Upper lobe of left lung (tissue), 6 donors: ENCODE measurements at regions not wholly inside any gene's neighbourhood (a gene's known extent, or its start where the extent isn't known, plus 50 kb on each side); places are given as distances from the start of the nearest gene placed in this dataset.

ENCODE experiments used
- ATAC-seq, 2 donors: fragments of 200-7000 bp; cut with Tn5 transposase; one replicate each; pipeline ENCODE4 v1.9.1; 2022; ENCODE audit warnings: mild to moderate bottlenecking in 2 of 2, moderate library complexity in 2 of 2; ENCODE audit not compliant: low FRiP score in 2 of 2
- DNase-seq, 2 donors: peaks; one replicate each; pipeline ENCODE4 v3.0.0-alpha.2; 2019 to 2020
- H3K27ac ChIP-seq, 4 donors: fragments of 200-600 bp; sonication (generic); one replicate each; pipeline ENCODE4 v1.5.1; 2016 to 2019
- H3K27me3 ChIP-seq, 4 donors: fragments of 200-600 bp; sonication (generic); one replicate each; pipeline ENCODE4 v1.5.1; 2017 to 2019
- H3K36me3 ChIP-seq, 4 donors: fragments of 200-600 bp; sonication (generic); one replicate each; pipeline ENCODE4 v1.5.1; 2016 to 2019
- H3K4me1 ChIP-seq, 4 donors: fragments of 200-600 bp; sonication (generic); one replicate each; pipeline ENCODE4 v1.5.1; 2018 to 2019
- H3K4me3 ChIP-seq, 4 donors: fragments of 200-600 bp; sonication (generic); one replicate each; pipeline ENCODE4 v1.5.1; 2017 to 2019; ENCODE audit warnings: mild to moderate bottlenecking in 2 of 4, moderate library complexity in 1 of 4
- H3K9me3 ChIP-seq, 4 donors: fragments of 200-600 bp; sonication (generic); one replicate each; pipeline ENCODE4 v1.5.1; 2018 to 2019
- CTCF ChIP-seq, 6 experiments: fragments of 450-650 bp in 4 of 6; fragments of 200-600 bp in 2 of 6; sonication (generic) in 2 of 6; IDR thresholded peaks; one replicate each; pipeline ENCODE4 v1.5.1; 2016 to 2019; ENCODE audit warnings: antibody characterized with exemption in 6 of 6
- EP300 ChIP-seq, 4 donors: sonication (generic); formaldehyde crosslinking; IDR thresholded peaks; one replicate each; pipeline ENCODE4 v1.5.1; 2017; ENCODE audit warnings: antibody characterized with exemption in 4 of 4, control low read depth in 2 of 4
- POLR2A ChIP-seq, 4 donors: fragments of 450-650 bp; IDR thresholded peaks; one replicate each; pipeline ENCODE4 v1.5.1; 2016 to 2017; ENCODE audit warnings: antibody characterized with exemption in 4 of 4, mild to moderate bottlenecking in 2 of 4
- POLR2AphosphoS5 ChIP-seq, 2 donors: sonication (generic); formaldehyde crosslinking; IDR thresholded peaks; one replicate each; pipeline ENCODE4 v1.5.1; 2017; ENCODE audit warnings: antibody characterized with exemption in 2 of 2
- WGBS, 2 donors: methylation state at CpG; one replicate each; pipeline ENCODE4 v1.1.5; 2017 to 2018; 5-methylcytosine and 5-hydroxymethylcytosine counted together
- donor health status: DM: no; HTN: no; CAD: no; lungs with moderate emphysema.
- donor health status: DM: no; HTN: yes; CAD: no; lungs with severe emphysema.

- 73 to 76% methylated on average over 4 of the region's 4 CpGs for WGBS, 2 donors
- DNase-seq = no peak
- H3K4me3 ChIP-seq = no peak overlapping the region
- no peak overlapping the region for H3K27ac ChIP-seq
- peaks cover 0 to 8% (median 0%) of the 10 kb centered on the region in 4 donors for H3K4me1 ChIP-seq
- no peak for TF ChIP-seq POLR2A (IDR thresholded peaks at IDR 0.05)
- TF ChIP-seq POLR2AphosphoS5 (IDR thresholded peaks at IDR 0.05) = no peak
- TF ChIP-seq CTCF (IDR thresholded peaks at IDR 0.05) = no peak
- TF ChIP-seq EP300 (IDR thresholded peaks at IDR 0.05) = no peak
- no peaks in the 10 kb centered on the region for H3K27me3 ChIP-seq
- ATAC-seq = peak in 1 of 2 donors; percentile 69
- no peaks in the 10 kb centered on the region for H3K9me3 ChIP-seq
- H3K36me3 ChIP-seq = no peaks in the 10 kb centered on the region
These were observed 279.9 kb upstream of the FAR2 start for GRCh38 chr12:28869197-28869596.

- H3K36me3 ChIP-seq = no peaks in the 10 kb centered on the region
- no peak overlapping the region for H3K4me3 ChIP-seq
- no peak for DNase-seq
- TF ChIP-seq POLR2AphosphoS5 (IDR thresholded peaks at IDR 0.05) (no peak), CTCF (IDR thresholded peaks at IDR 0.05) (no peak), POLR2A (IDR thresholded peaks at IDR 0.05) (no peak), EP300 (IDR thresholded peaks at IDR 0.05) (no peak)
- no peak overlapping the region for H3K27ac ChIP-seq
- H3K4me1 ChIP-seq = peaks cover 0 to 8% (median 0%) of the 10 kb centered on the region in 4 donors
- no peaks in the 10 kb centered on the region for H3K27me3 ChIP-seq
- H3K9me3 ChIP-seq = no peaks in the 10 kb centered on the region
- peak in 1 of 2 donors; percentile 42 for ATAC-seq
- WGBS, 2 donors = 49 to 53% methylated on average over 3 of the region's 3 CpGs
These were observed 278.1 kb upstream of the FAR2 start for GRCh38 chr12:28870839-28871440.

- Histone ChIP-seq H3K27ac (no peak overlapping the region), H3K36me3 (no peaks in the 10 kb centered on the region), H3K27me3 (no peaks in the 10 kb centered on the region), H3K4me1 (peaks cover 0 to 8% (median 0%) of the 10 kb centered on the region in 4 donors), H3K4me3 (no peak overlapping the region), H3K9me3 (no peaks in the 10 kb centered on the region)
- no peak for ATAC-seq
- DNase-seq = no peak
- TF ChIP-seq CTCF (IDR thresholded peaks at IDR 0.05) (peak; percentile 31 to 68 (median 50)), POLR2A (IDR thresholded peaks at IDR 0.05) (no peak)
- WGBS, 2 donors = 38 to 46% methylated on average over 7 of the region's 7 CpGs
These were observed 276.3 kb upstream of the FAR2 start for GRCh38 chr12:28872654-28873268.

- no peak for TF ChIP-seq EP300 (IDR thresholded peaks at IDR 0.05)
- no peak for TF ChIP-seq POLR2A (IDR thresholded peaks at IDR 0.05)
- no peak for TF ChIP-seq CTCF (IDR thresholded peaks at IDR 0.05)
- TF ChIP-seq POLR2AphosphoS5 (IDR thresholded peaks at IDR 0.05) = no peak
- no peaks in the 10 kb centered on the region for H3K9me3 ChIP-seq
- H3K27ac ChIP-seq = no peak overlapping the region
- no peak overlapping the region for H3K4me3 ChIP-seq
- no peaks in the 10 kb centered on the region for H3K36me3 ChIP-seq
- 52 to 55% methylated on average over 3 of the region's 3 CpGs for WGBS, 2 donors
- peaks cover 0 to 8% (median 0%) of the 10 kb centered on the region in 4 donors for H3K4me1 ChIP-seq
- no peaks in the 10 kb centered on the region for H3K27me3 ChIP-seq
- DNase-seq (no peak), ATAC-seq (no peak)
These were observed 274.3 kb upstream of the FAR2 start for GRCh38 chr12:28874758-28875157.
